Mesendoderm (in vitro differentiated cells): ENCODE measurements at regions not wholly inside any gene's neighbourhood (a gene's known extent, or its start where the extent isn't known, plus 50 kb on each side); places are given as distances from the start of the nearest gene placed in this dataset.
"Not testable (repeated sequence)": the region's sequence is repeated elsewhere in the genome, so short reads cannot be mapped to it uniquely, and the experiment has no call there.

Experiments
- DNase-seq: peaks from one replicate; pipeline ENCODE4 v3.0.0; 2013
- H2AK5ac ChIP-seq: 2 replicates; pipeline ENCODE4 v1.6.1; 2013; ENCODE audit warnings: low read length, inconsistent platforms
- H2BK120ac ChIP-seq: 2 replicates; pipeline ENCODE4 v1.6.1; 2013; ENCODE audit warnings: low read depth, mild to moderate bottlenecking, low read length, moderate library complexity, mixed read lengths
- H2BK15ac ChIP-seq: replicated peaks from 2 replicates; pipeline ENCODE4 v1.6.1; 2013; ENCODE audit warnings: low read depth, mild to moderate bottlenecking, moderate library complexity
- H2BK5ac ChIP-seq: 2 replicates; pipeline ENCODE4 v1.6.1; 2013; ENCODE audit warnings: low read length, inconsistent platforms
- H3K18ac ChIP-seq: 2 replicates; pipeline ENCODE4 v1.6.1; 2013; ENCODE audit warnings: mild to moderate bottlenecking, low read length, mixed read lengths
- H3K23ac ChIP-seq: one replicate; pipeline ENCODE4 v1.6.1; 2013; ENCODE audit warnings: low read length
- H3K27ac ChIP-seq: 2 replicates; pipeline ENCODE4 v1.5.1; 2013; ENCODE audit warnings: low read depth, mild to moderate bottlenecking, inconsistent platforms, low read length, moderate library complexity
- H3K27me3 ChIP-seq: 2 replicates; pipeline ENCODE4 v1.6.1; 2013; ENCODE audit warnings: low read length, control low read depth, mild to moderate bottlenecking, inconsistent platforms; ENCODE audit not compliant: insufficient read depth, poor library complexity
- H3K36me3 ChIP-seq: 2 replicates; pipeline ENCODE4 v1.6.1; 2013; ENCODE audit warnings: low read length, inconsistent platforms; ENCODE audit not compliant: control insufficient read depth, insufficient read depth
- H3K4ac ChIP-seq: one replicate; pipeline ENCODE4 v1.6.1; 2013; ENCODE audit warnings: low read depth, mild to moderate bottlenecking, low read length, moderate library complexity
- H3K4me1 ChIP-seq: 2 replicates; pipeline ENCODE4 v1.6.1; 2013; ENCODE audit warnings: low read depth, low read length, inconsistent platforms; ENCODE audit not compliant: control insufficient read depth
- H3K4me2 ChIP-seq: 2 replicates; pipeline ENCODE4 v1.6.1; 2013; ENCODE audit warnings: low read length
- H3K4me3 ChIP-seq: 2 replicates; pipeline ENCODE4 v1.5.1; 2013; ENCODE audit warnings: mild to moderate bottlenecking, low read length
- H3K56ac ChIP-seq: one replicate; pipeline ENCODE4 v1.6.1; 2013; ENCODE audit warnings: low read length
- H3K79me1 ChIP-seq: 2 replicates; pipeline ENCODE4 v1.6.1; 2013; ENCODE audit warnings: low read length, inconsistent platforms
- H3K79me2 ChIP-seq: 2 replicates; pipeline ENCODE4 v1.6.1; 2013; ENCODE audit warnings: mild to moderate bottlenecking, low read length; ENCODE audit not compliant: control insufficient read depth, insufficient read depth
- H3K9ac ChIP-seq: 2 replicates; pipeline ENCODE4 v1.6.1; 2013; ENCODE audit warnings: low read length, inconsistent platforms
- H4K5ac ChIP-seq: one replicate; pipeline ENCODE4 v1.6.1; 2013; ENCODE audit warnings: low read length
- H4K8ac ChIP-seq: one replicate; pipeline ENCODE4 v1.6.1; 2013; ENCODE audit warnings: low read depth, mild to moderate bottlenecking, control low read depth, low read length, moderate library complexity
- WGBS: extraction: QIAGEN DNeasy Blood & Tissue Kit; methylation state at CpG from one replicate; pipeline ENCODE4 v1.1.7; 2013; ENCODE audit warnings: low lambda C conversion rate, missing lambda C conversion rate; ENCODE audit not compliant: insufficient coverage; ENCODE audit errors: extremely low coverage; 5-methylcytosine and 5-hydroxymethylcytosine counted together

DNA sequence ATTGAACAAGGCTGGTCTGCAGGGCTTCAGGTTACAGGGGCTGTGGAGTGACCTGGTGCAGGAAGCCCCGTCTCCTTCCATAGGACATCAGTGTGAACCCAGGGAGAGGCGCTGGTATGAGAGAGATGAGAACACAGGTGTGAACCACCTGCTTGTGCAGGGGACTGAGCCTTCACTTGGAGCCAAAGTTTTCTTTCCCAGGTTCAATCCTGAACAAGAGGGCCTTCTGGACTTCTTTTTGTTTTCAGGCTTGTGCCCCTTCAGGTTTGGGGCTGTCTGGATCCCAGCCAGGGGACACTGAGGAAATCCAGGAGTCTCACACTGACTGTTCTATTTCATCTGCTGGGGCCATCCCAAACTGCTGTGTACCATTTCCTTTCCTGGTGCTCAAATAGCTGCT lies 88.6 kb downstream of the GGTLC2 start:
- not testable (repeated sequence) for H3K27me3 ChIP-seq, DNase-seq, H3K79me2 ChIP-seq, H2BK15ac ChIP-seq, H3K36me3 ChIP-seq, H3K4me2 ChIP-seq, H3K27ac ChIP-seq, H3K4ac ChIP-seq, H3K79me1 ChIP-seq, H4K8ac ChIP-seq, H3K18ac ChIP-seq, H3K23ac ChIP-seq, H4K5ac ChIP-seq, H3K4me3 ChIP-seq, H3K4me1 ChIP-seq, H2BK120ac ChIP-seq, H3K56ac ChIP-seq, H2BK5ac ChIP-seq, H3K9ac ChIP-seq, H2AK5ac ChIP-seq
- no CpG with 5 or more reads among the region's 2 CpGs for WGBS

DNA sequence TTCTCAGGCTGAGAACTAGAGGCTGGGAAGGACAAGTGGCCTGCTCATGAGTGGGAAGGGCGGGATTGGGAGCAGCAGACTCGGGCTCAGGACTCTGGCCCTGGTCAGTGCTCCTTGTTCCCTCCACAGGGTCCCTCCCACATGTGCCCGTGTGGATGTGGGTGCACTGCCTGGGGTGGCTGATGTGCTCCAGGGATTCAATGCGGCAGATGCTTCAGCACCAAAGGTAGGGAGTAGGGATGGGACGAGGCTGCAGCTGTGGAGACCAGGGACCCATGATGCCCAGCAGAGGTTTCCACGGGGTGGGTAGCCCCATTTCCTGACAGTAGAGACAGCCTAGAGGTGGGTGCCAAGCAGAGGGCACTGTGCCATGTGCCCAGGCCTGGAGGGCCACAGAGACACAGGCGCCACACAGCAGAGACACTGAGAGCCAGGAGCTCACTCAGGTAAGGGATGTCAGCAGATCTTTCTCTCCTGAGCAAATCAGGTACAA lies 89.5 kb downstream of the GGTLC2 start:
- Histone ChIP-seq H3K4me1 (no peaks in the 10 kb centered on the region), H2BK15ac (no peak overlapping the region), H3K18ac (no peak overlapping the region), H2AK5ac (no peak overlapping the region), H3K4me3 (no peak overlapping the region), H3K27me3 (no peaks in the 10 kb centered on the region), H3K36me3 (no peaks in the 10 kb centered on the region), H3K79me1 (no peaks in the 10 kb centered on the region), H4K8ac (no peak overlapping the region), H3K56ac (no peak overlapping the region), H3K79me2 (no peaks in the 10 kb centered on the region), H3K9ac (no peak overlapping the region), H3K23ac (no peak overlapping the region), H3K27ac (no peak overlapping the region), H4K5ac (no peak overlapping the region), H3K4ac (no peak overlapping the region), H3K4me2 (no peak overlapping the region), H2BK5ac (no peak overlapping the region), H2BK120ac (no peak overlapping the region)
- WGBS: no CpG with 5 or more reads among the region's 7 CpGs
- DNase-seq: no peak

DNA sequence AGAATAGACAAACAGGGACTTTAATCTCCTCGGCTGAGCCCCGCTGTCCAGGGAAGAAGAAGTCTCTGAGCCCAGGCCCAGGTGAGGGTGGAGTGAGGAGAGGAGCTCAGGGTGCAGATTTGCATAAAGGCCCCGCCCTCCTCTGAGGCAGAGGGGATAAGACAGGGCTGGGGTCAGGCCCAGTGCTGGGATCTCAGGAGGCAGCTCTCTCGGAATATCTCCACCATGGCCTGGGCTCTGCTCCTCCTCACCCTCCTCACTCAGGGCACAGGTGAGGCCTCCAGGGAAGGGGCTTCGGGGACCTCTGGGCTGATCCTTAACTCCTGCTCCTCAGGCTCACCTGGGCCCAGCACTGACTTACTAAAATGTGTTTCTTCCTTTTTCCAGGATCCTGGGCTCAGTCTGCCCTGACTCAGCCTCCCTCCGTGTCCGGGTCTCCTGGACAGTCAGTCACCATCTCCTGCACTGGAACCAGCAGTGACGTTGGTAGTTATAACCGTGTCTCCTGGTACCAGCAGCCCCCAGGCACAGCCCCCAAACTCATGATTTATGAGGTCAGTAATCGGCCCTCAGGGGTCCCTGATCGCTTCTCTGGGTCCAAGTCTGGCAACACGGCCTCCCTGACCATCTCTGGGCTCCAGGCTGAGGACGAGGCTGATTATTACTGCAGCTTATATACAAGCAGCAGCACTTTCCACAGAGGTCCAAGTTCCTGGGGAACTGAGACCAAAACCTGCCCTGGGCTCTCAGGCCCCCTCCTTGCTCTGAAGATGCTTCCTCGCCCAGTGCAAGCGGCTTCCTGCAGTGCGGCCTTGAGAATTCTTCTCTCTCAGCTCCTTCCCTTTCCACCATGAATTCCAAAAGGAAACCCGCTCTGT lies 90.2 kb downstream of the GGTLC2 start:
- DNase-seq, H2BK120ac ChIP-seq, H3K4me2 ChIP-seq, H3K4ac ChIP-seq, H4K5ac ChIP-seq, H3K4me3 ChIP-seq, H3K4me1 ChIP-seq, H4K8ac ChIP-seq, H3K27me3 ChIP-seq, H2AK5ac ChIP-seq, H3K79me1 ChIP-seq, H3K79me2 ChIP-seq, H3K9ac ChIP-seq, H2BK5ac ChIP-seq, H3K27ac ChIP-seq, H2BK15ac ChIP-seq, H3K36me3 ChIP-seq, H3K23ac ChIP-seq, H3K18ac ChIP-seq, H3K56ac ChIP-seq: not testable (repeated sequence)
- no CpG with 5 or more reads among the region's 17 CpGs for WGBS

DNA sequence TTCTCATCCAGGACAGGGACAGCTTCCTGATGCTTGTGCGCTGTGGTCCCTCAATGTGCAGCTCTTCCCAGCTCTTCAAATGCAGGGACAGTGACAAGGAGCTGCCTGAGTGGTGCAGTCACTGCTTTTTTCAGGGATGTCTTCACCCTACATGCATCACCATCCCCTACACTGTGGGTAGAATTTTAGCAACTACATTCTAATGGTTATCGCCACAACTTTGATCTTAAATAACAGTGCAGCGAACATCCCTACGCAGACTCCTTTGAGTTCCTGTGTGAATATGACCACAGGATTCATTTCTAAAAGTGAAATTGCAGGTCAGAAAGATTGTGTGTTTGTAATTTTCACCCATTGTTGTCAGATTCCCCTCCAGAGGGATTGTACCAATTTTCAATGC lies 90.9 kb downstream of the GGTLC2 start:
- not testable (repeated sequence) for H3K4me3 ChIP-seq, H4K5ac ChIP-seq, H3K56ac ChIP-seq, H2BK120ac ChIP-seq, H3K23ac ChIP-seq, H2BK5ac ChIP-seq, H3K27me3 ChIP-seq, H3K27ac ChIP-seq, H2AK5ac ChIP-seq, H3K79me2 ChIP-seq, H3K4ac ChIP-seq, H3K18ac ChIP-seq, H3K4me1 ChIP-seq, H3K36me3 ChIP-seq, H2BK15ac ChIP-seq, DNase-seq, H3K9ac ChIP-seq, H4K8ac ChIP-seq, H3K79me1 ChIP-seq, H3K4me2 ChIP-seq
- WGBS: no CpG with 5 or more reads among the region's 4 CpGs

DNA sequence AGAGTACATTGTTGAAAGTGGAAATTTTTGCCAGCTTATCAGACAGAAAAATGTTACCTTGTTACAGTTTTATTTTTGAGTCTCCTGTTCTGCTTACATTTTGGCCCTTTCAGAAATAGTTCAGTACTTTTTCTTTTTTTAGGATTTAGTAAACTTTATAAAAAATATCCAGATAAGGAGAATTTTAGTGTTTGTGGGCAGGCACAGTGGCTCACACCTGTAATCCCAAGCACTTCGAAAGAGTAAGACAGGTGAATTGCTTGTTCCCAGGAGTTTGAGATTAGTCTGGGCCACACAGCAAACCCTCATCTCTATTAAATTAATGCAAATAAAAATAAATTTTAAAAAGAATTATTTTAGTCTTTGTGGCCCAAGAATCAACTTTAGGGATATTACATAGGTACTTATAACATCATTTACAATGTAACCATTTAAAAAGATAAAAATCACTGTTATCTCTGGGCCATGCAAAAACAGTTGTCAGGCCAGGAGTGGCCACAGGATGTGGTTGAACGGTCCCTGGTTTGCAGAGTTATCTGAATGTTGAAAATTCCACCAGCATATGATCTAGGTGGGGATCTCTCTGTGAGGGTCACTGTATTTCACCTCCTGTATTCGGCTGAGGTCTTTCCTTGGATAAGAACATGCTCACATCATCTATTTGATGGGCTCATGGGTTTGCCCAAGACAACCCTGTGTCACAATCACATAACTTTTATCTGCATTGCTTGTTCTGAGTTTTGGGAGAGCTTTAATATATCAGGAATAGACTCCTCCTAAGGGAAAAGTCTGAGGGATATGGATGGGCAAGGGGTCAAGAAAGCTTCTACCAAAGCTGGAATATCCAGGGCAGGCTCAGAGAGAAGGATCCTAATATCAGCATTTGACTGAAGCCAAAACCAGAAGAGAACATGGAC lies 91.5 kb downstream of the GGTLC2 start:
- Histone ChIP-seq H3K4ac (no peak overlapping the region), H2BK120ac (no peak overlapping the region), H3K4me2 (no peak overlapping the region), H3K79me1 (no peaks in the 10 kb centered on the region), H3K4me3 (no peak overlapping the region), H3K79me2 (no peaks in the 10 kb centered on the region), H3K4me1 (no peaks in the 10 kb centered on the region), H2BK5ac (no peak overlapping the region), H2AK5ac (no peak overlapping the region), H3K27me3 (no peaks in the 10 kb centered on the region), H2BK15ac (no peak overlapping the region), H3K56ac (no peak overlapping the region), H4K8ac (no peak overlapping the region), H3K36me3 (no peaks in the 10 kb centered on the region), H3K9ac (no peak overlapping the region), H3K18ac (no peak overlapping the region), H3K23ac (no peak overlapping the region), H4K5ac (no peak overlapping the region), H3K27ac (no peak overlapping the region)
- WGBS: no CpG with 5 or more reads among the region's 3 CpGs
- no peak for DNase-seq
